BJ (cell line): ENCODE measurements at regions not wholly inside any gene's neighbourhood (a gene's known extent, or its start where the extent isn't known, plus 50 kb on each side); places are given as distances from the start of the nearest gene placed in this dataset.

ENCODE experiments used
- CTCF ChIA-PET: fragments of 350-600 bp; formaldehyde crosslinking; extraction: SDS; loops from one replicate; lab custom pipeline; 2021; ENCODE audit warnings: antibody characterized with exemption, inconsistent platforms; lab: Yijun Ruan, JAX
- POLR2A ChIA-PET: fragments of 300-600 bp; sonication (Branson Sonifier 250); formaldehyde crosslinking; extraction: SDS; loops from one replicate; lab custom pipeline; 2021; ENCODE audit warnings: antibody characterized with exemption; lab: Charles Lee
- DNase-seq: peaks from one replicate; pipeline ENCODE4 v3.0.0-alpha.2; 2011; ENCODE audit warnings: low read depth
- H3K27me3 ChIP-seq: 2 replicates; pipeline ENCODE4 v1.6.0; 2011; ENCODE audit warnings: low read length; ENCODE audit not compliant: control insufficient read depth, insufficient read depth
- H3K36me3 ChIP-seq: 2 replicates; pipeline ENCODE4 v1.5.1; 2011; ENCODE audit warnings: low read length; ENCODE audit not compliant: control insufficient read depth, insufficient read depth
- H3K4me3 ChIP-seq: 2 replicates; pipeline ENCODE4 v1.5.1; 2011; ENCODE audit warnings: low read depth, mild to moderate bottlenecking, control low read depth, low read length
- TF ChIP-seq, protein P1 (sequence below): IDR thresholded peaks from 2 replicates; pipeline ENCODE4 v1.5.1; 2011; ENCODE audit warnings: low read depth, mild to moderate bottlenecking, control low read depth, inconsistent platforms, low read length, moderate library complexity; ENCODE audit not compliant: insufficient read depth

DNA sequence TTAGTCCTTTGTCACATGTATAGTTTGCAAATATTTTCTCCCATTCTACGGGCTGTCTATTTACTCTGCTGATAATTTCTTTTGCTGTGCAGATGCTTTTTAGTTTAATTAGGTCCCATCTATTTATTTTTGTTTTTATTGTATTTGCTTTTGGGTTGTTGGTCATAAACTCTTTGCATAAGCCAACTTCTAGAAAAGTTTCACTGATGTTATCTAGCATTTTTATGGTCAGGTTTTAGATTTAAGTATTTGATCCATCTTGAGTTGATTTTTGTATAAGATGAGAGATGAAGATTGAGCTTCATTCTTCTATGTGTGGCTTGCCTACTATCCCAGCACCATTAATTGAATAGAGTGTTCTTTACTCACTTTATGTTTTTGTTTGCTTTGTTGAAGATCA lies 1008.4 kb upstream of the ATXN7L3B start:
- POLR2A ChIA-PET, result no interaction called here
- no peak overlapping the region for H3K4me3 ChIP-seq
- CTCF ChIA-PET, result no interaction called here
- no peaks in the 10 kb centered on the region for H3K36me3 ChIP-seq
- TF ChIP-seq, protein P1, sequence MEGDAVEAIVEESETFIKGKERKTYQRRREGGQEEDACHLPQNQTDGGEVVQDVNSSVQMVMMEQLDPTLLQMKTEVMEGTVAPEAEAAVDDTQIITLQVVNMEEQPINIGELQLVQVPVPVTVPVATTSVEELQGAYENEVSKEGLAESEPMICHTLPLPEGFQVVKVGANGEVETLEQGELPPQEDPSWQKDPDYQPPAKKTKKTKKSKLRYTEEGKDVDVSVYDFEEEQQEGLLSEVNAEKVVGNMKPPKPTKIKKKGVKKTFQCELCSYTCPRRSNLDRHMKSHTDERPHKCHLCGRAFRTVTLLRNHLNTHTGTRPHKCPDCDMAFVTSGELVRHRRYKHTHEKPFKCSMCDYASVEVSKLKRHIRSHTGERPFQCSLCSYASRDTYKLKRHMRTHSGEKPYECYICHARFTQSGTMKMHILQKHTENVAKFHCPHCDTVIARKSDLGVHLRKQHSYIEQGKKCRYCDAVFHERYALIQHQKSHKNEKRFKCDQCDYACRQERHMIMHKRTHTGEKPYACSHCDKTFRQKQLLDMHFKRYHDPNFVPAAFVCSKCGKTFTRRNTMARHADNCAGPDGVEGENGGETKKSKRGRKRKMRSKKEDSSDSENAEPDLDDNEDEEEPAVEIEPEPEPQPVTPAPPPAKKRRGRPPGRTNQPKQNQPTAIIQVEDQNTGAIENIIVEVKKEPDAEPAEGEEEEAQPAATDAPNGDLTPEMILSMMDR, result no peak
- no peaks in the 10 kb centered on the region for H3K27me3 ChIP-seq
- DNase-seq, result no peak

DNA sequence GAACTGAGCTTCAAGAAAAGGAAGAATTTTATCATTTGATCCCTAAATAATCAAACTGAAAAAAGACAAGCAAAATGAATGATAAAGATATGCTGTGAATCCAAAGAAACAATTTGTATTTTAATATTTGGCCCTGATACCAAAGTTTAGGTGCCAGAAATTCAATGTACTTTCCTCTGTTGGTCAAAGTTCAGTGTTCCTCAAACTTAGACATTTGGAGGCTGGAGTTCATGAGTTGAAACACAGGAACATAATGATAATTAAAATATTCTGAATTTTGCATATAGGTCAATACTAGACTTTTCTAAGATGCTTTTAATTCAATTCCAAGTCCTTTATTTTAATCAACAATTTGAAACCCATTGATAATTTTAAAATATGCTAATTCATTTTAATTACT lies 1007.7 kb upstream of the ATXN7L3B start:
- no peak for DNase-seq
- H3K4me3 ChIP-seq, result no peak overlapping the region
- POLR2A ChIA-PET, result no interaction called here

DNA sequence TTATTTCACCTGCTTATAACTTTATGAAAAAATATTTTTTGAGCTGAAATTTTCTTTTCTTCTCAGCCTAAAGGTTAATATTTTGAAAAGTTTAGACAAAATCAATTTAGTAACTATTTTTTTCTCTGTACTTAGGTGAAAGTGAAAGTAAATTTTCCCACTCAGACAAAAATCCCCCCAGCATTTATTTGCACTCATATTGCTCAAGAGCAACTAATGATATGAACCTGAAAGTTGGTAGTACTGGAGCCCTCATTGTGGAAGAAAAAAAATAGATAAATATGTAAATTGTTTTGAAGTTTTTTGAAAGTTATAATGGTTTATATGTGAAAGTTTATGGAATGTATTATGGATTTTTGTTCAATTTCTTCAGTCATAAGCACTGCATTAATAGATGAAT lies 1005.9 kb upstream of the ATXN7L3B start:
- ChIA-PET CTCF (interaction anchor here (0.6 kb wide), 1 partner anchor 53 kb away, joined by 3 read pairs; no protein-coding TSS in a partner anchor), POLR2A (no interaction called here)
- DNase-seq, result no peak
- Histone ChIP-seq H3K27me3 (no peaks in the 10 kb centered on the region), H3K4me3 (no peak overlapping the region), H3K36me3 (no peaks in the 10 kb centered on the region)
- TF ChIP-seq, protein P1, result no peak

More for the DNA sequence above, 1007.7 kb upstream of the ATXN7L3B start:
- TF ChIP-seq, protein P1, result no peak
- CTCF ChIA-PET, result no interaction called here
- H3K27me3 ChIP-seq, result no peaks in the 10 kb centered on the region
- H3K36me3 ChIP-seq, result no peaks in the 10 kb centered on the region

DNA sequence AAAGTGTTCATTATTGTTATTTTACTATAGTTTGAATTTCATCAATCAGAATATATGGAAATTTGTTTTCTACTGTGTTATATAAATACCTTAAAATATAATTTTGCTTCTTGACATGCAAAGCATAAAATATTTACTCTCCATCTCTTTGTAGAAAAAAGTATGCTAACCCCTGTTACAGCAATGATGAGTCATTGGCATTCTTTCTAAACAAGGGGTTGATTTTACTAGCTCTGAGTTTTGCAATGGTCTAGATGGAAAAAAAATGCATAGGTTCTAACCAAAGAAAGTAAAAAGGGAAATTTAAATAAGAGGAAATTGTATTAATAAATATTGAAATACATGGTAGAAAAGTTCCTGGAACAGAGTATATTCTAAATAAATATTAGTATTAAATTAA lies 990.2 kb upstream of the ATXN7L3B start:
- Histone ChIP-seq H3K4me3 (no peak overlapping the region), H3K36me3 (no peaks in the 10 kb centered on the region), H3K27me3 (no peaks in the 10 kb centered on the region)
- DNase-seq, result no peak
- ChIA-PET CTCF (no interaction called here), POLR2A (no interaction called here)
- TF ChIP-seq, protein P1, result no peak

DNA sequence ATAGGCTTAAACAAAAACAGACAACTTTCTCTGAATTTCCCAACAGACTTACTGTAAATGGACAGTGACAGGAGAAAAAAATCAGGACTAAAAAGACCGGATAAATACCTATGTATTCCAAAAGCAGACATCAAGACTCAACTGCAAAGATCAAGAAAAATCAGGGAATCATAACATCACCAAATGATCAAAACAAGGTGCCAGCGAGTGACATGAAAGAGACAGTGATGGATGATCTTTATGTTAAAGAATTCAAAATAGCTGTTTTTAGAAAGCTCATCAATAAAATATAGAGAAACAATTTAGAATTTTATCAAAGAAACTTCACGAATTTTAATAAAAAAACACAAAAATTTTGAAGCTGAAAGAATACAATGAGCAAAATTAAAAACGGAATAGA lies 952.5 kb upstream of the ATXN7L3B start:
- TF ChIP-seq, protein P1, result no peak
- POLR2A ChIA-PET, result no interaction called here
- no peaks in the 10 kb centered on the region for H3K36me3 ChIP-seq
- CTCF ChIA-PET, result no interaction called here
- no peak overlapping the region for H3K4me3 ChIP-seq
- no peaks in the 10 kb centered on the region for H3K27me3 ChIP-seq
- no peak for DNase-seq
